HG03442 (cell line): ENCODE measurements at regions not wholly inside any gene's neighbourhood (a gene's known extent, or its start where the extent isn't known, plus 50 kb on each side); places are given as distances from the start of the nearest gene placed in this dataset.

Source experiments
- ATAC-seq: cut with Tn5 transposase; IDR thresholded peaks from one replicate; pipeline ENCODE4 v1.9.1; 2021; ENCODE audit warnings: mild to moderate bottlenecking, moderate library complexity; ENCODE audit not compliant: unreplicated experiment

GRCh38 chr1:170310951-170311350, 165.2 kb downstream of the NTMT2 start:
- no peak for ATAC-seq

GRCh38 chr1:170313306-170313705, 167.5 kb downstream of the NTMT2 start:
- no peak for ATAC-seq

GRCh38 chr1:170316270-170316669, 170.5 kb downstream of the NTMT2 start:
- no peak for ATAC-seq

- ATAC-seq: no peak
These were observed 172.4 kb downstream of the NTMT2 start for GRCh38 chr1:170318141-170318540.

DNA sequence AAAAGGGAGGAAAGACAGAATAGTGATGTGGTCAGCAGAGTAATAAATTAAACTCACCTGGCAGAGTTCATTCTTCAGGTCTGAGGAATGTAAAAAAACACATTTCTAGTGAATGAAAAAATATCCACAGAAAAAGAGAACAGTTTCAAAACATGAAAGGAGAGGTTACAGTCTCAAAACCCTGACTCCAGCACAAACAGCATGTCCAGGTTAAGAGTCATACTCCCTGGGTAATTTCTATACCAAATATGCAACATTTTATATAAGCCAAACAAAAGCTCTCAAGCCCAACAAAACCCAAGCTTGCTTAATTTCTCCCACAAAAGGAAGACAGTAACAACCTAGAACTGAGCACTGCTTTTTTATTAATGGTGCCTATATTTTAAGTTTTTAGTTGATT, 173.0 kb downstream of the NTMT2 start:
- no peak for ATAC-seq

DNA sequence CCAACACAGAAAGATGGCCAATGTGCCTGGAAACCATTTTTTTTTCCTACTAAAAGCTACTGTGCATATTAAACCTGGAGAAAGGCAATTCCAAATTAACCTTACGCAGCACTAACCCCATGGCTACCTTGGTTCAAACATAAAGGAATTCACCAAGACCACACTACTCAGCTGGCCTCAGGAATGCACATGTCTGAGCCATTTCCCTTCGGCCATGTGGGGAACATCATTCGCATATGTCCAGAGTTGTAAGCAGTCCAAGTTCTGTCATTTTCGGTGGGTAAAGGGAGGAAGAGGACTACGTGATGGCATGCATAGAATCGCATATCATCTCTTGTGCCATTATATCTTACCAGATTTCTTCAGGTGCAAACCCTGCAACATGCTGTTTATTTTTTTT, 175.4 kb downstream of the NTMT2 start:
- ATAC-seq: no peak

DNA sequence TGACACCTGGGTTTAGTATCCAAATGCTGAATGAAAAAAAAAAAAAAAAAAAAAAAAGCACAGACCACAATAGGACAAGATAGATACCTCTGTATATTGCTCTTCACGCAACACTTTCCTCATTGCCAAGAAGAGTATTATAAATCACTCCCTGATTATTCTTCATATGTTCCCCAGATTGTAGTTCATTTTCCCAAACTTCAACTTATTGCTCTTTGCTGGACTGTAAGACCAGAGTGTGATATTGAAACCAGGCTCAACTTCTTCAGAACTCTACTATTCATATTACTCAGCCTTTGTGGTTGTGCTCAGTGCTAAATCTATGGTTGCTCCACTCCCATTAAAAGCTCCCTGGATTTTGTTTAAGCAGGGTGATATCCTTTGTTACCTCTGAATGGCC, 180.4 kb downstream of the NTMT2 start:
- ATAC-seq: no peak

GRCh38 chr1:170332801-170333200, 187.0 kb downstream of the NTMT2 start:
- ATAC-seq: no peak

DNA sequence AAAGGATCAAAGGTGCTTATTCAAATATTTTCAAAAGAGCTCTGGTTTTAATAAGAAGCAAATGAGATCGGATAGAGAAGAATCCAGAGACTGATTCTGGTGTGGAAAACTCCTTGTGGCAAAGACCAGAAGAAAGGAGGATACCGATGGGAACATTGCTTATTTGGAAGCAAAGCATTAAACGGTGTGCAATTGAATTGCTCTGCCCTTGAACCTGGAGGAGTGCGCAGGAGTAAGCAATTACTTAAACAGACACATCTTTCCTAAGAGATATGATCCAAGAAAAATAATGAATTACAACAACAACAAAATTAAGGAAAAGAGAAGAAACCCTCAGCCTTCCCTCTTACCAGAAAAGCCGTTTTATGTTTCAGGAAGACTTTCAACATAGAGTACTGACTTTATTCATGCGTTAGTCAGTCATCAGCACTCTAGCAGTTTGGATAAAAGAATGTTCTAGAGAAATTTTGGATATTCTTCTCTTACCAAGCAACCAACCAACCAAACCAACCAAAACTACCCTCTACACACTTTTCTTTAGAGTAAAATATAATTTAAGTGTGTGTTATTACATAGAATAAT, 191.7 kb downstream of the NTMT2 start:
- ATAC-seq: no peak

- no peak for ATAC-seq
These were observed 192.4 kb upstream of the GORAB start for GRCh38 chr1:170339534-170339933.

GRCh38 chr1:170340308-170340707, 191.7 kb upstream of the GORAB start:
- ATAC-seq: no peak

- ATAC-seq: no peak
These were observed 180.5 kb upstream of the GORAB start for GRCh38 chr1:170351366-170351946.

- ATAC-seq: no peak
These were observed 177.7 kb upstream of the GORAB start for GRCh38 chr1:170354246-170354645.

- no peak for ATAC-seq
These were observed 177.3 kb upstream of the GORAB start for GRCh38 chr1:170354690-170355089.

DNA sequence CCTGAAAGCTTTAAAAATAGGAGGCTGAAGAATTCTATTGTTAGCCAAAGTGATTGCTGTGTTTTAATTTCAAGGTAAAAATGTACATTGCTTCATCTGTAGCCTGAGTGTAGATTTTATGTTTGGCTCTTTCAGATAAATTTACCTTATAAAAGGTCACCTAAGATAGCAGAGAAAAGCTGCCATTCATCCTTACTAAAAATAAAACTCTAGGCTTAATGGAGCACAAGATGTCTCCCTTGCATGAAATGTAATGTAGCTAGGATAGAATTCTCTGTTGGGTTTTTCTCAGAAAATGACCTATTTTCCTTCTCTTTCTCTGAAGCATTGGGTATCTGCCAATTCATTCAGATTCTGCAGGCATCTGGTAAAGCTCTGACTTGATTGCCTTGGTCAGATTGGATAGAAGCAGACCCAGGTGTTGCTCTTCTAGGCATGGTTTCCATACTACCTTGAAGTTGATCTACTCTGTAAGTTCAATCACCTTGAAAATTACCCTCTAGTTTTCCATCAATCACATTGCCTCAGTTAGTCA, 176.6 kb upstream of the GORAB start:
- no peak for ATAC-seq

GRCh38 chr1:170356585-170356984, 175.4 kb upstream of the GORAB start:
- ATAC-seq: no peak

DNA sequence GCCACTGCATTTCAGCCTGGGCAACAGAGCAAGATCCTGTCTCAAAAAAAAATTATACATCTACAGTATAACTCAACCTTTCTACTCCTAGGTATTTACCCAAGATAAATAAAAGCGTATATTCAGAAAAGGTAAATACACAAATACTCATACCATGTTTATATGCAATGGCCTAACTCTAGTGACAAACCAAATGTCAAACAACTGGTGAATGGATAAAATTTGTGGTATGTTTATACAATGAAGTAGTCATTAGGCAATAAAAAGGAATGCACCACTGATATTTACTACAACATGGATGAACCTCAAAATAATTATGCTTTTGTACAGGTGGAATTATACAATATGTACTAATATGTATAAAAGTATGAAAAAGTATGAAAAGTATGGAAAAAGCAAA, 174.2 kb upstream of the GORAB start:
- ATAC-seq: no peak

GRCh38 chr1:170360601-170361000, 171.4 kb upstream of the GORAB start:
- no peak for ATAC-seq

DNA sequence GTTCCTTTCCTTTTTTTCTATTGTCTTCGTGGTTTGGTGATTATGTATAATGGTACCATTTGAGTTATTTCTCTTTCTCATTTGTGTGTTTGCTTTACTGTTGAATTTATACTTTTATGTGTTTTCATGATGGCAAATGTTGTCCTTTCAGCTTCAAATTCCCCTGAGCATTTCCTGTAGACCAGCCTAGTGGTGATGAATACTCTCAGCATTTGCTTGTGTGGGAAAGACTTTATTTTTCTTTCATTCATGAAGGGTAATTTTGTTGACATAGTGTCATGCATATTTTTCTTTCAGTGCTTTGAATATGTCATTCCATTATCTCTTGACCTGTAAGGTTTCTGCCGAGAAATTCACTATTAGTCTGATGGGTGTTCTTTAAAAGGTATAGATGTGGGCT, 166.6 kb upstream of the GORAB start:
- ATAC-seq: no peak

DNA sequence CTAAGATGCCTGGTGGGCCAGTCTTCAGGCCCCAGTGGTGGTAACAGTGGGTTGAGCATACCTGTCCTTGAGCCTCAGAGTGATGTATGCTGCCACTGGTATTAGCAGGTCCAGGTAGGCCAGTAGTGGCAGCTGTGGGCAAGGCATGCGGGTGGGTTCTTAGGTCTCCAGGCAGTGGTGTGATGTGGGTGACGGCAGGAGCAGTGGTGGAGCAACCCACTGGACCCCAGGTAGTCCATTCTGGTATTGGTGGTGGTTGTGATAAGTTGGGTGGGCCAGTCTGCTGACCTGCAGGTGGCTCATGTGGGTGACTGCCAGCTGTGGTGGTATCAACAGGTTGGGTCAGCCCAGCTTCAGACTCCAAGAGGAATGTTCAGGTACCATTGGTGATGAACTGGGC, 165.0 kb upstream of the GORAB start:
- no peak for ATAC-seq

DNA sequence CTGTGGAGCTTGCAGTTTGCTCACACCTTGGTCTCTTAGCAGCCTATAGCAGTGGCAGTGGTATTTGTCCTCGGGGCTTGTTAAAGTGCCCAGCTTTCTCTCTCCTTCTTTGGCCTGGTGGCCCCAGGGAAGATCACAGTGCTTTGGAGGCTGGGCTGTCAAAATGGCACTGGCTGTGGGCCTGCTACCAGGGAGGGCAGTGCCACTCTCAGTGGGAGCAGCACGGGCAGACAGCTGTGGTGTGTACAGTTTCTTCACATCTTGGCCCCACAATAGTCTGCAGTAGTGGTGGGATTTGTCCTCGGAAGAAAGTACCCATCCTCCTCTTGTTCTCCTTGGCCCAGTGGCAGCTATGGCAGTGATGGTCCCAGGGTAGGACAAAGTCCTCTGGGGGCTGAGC, 164.4 kb upstream of the GORAB start:
- ATAC-seq: no peak

DNA sequence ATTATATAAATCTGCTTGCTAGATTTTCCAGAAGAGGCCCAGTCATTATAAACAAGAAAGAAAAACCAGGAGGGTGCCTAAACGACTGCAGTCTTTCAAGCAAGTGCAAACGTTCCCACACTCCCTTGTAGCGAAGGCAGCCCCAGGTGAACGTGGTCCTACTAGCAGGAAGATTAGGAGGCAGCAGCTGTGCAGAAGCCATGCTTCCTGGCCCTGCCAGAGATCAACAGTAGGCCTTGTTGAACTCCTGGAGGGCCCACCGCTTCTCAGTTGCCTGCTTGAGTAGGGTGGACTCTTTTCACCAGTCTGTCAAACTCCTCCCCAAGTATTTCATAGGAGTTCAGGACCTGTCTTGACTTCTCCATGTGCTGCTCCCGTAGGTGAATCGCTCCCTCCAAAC, 163.0 kb upstream of the GORAB start:
- ATAC-seq: no peak

GRCh38 chr1:170369417-170369816, 162.5 kb upstream of the GORAB start:
- no peak for ATAC-seq
